HG03060 (cell line): ENCODE measurements at regions not wholly inside any gene's neighbourhood (a gene's known extent, or its start where the extent isn't known, plus 50 kb on each side); places are given as distances from the start of the nearest gene placed in this dataset.

ENCODE experiments used
- ATAC-seq: cut with Tn5 transposase; IDR thresholded peaks from one replicate; pipeline ENCODE4 v1.9.1; 2021; ENCODE audit warnings: low read depth, moderate number of reproducible peaks; ENCODE audit not compliant: unreplicated experiment

DNA sequence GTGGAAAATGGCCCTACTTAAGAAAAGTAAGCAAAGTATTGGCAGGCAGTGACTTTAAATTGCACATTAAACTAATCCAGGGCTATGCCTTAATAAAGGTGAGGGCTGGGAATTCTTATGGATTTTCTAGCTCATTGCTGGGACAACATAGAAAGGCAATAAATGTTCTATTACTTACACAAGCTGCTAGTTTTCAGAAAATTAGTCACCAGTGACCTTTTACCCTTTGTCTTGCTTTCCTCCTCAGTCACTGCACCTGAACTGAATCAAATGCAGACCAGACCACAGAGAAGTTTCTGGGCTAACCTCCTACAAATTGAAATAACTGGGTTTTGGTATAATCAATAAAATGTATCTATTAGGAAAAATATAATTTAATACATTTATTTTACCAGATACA is 694.4 kb upstream of the FAM241A start:
- ATAC-seq, result no peak

DNA sequence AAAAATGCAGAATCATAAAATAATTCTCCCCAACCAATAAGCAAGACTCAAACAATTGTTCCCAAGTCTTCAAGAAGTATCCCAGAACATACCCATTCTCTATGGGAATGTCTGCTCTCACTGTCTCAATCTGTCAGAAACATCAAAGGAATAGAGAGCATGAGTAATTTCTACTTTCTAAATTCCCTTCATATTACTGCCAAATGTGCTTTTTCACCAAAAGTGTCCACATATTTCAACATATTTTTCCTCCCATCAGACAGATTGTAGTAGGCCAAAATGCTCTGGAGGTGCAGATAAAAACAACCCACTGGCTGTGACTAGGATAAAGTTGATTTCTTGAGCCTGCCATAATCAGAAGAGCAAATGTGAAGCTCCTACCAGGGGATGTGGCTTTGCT is 692.0 kb upstream of the FAM241A start:
- no peak for ATAC-seq

DNA sequence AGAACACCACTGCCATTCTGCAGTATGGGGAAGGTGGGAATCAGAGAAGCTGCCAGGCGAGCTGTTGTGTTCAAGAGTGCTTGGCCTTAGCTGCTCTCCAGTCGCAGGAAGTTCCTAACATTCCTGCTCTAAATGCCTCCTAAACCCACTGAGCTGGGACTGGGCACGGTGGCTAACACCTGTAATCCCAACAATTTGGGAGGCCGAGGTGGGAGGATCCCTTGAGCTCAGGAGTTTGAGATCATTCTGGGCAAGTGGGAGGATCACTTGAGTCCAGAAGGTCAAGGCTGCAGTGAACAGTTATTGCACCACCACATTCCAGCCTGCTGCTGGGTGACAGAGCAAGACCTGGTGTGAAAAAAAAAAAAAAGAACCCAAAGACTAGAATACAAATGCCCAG is 690.3 kb upstream of the FAM241A start:
- ATAC-seq, result no peak

DNA sequence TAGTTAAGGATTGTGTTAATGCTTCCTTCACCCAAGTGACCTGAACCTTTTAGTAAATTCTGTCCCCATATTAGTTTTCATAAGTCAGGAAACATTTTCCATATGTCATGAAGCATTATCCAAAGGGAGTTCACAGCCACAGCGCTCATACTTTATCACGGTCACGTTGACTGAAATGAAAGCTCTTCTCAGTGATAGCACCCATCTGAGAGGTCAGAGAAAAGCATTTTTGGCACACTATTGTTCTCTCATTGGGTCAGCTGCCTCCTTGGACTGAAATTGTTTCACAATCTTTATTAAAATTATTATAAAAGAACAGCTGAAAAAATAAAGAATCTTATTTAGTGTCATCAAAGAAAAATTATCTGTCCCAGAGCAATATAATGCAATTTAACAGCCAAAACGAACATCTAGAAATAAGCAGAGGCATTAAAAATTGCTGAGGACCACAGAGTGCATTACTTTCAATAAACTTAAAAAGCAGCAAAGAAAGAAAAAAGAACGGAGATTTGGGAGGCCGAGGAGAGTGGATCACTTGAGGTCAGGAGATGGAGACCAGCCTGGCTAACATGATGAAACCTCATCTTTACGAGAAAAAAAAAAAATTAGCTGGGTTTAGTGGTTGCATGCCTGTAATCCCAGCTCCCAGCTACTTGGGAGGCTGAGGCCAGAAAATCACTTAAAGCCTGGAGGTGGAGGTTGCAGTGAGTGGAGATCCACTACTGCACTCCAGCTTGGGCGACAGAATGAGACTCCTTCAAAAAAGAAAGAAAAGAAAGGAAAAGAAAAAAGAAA is 680.8 kb upstream of the FAM241A start:
- ATAC-seq, result no peak

DNA sequence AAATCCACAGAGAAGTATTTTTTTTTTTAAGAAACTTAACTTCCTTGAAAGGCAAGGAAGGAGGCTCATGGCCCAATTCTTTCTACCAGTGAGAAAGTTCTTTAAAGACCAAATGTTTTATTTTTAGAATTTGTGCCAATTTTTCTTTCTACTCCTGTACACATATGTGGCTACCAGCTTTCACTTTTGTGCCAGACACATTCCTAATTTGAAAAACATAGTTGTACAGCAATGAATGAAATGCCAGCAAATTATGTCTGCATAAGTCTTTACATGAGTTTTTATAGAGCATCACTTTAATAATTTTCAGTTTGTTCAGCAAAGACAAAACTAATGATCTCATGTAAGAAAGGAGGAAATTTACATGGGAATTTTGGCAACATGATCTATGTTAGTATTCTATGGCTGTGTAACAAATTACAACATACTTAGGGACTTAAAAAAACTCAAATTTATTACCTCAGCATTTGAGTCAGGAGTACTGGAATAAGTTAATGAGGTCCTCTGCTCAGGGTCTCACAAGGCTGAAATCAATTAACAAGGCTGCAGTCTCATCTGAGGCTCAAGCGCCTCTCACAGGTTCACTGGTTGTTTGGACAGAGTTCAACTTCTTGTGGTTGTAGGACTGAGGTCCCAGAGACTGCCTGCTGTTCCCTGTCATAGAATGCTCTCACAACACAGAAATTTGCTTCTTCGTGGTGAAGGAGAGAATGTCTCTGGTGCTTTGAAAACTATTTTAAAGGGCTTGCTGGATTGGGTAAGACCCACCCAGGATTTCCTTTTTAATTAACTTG is 678.2 kb upstream of the FAM241A start:
- no peak for ATAC-seq

DNA sequence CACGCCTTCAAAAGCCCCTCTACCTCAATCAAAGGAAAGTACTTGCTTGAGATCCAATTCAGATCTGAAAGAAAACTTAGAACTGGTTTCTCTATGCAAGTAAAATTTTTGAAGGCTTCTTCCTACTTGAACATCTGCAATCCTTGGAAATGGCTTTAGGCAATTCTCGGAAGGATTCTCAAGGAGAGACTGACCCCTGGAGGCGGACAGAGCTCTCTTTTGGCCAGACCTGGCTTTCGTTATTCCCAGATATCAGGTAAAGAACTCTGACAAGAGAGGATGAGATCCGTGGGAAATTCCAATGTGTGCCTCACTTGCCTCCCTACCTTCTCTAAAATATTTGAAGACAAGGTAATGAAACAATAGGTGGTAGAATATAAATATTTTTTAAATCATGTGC is 670.3 kb upstream of the FAM241A start:
- ATAC-seq, result no peak

DNA sequence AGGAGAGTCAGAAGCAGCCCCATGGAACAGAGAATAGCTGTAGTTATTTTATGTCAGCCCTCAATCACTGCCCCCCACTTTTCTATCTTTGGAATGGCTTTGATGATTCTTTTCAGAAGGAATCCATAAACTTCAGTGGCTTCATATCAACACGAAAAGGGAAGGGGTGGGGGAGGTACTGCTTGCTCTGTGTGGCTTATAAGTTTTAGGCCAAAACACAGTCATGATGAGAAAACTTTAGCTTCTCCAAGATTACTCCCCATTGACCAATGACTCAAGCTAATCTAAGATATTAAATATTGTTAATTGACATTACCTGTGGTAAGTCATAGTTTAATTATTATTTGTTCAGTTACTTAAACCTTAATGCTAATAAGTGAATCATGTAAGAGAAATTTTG is 669.6 kb upstream of the FAM241A start:
- no peak for ATAC-seq

DNA sequence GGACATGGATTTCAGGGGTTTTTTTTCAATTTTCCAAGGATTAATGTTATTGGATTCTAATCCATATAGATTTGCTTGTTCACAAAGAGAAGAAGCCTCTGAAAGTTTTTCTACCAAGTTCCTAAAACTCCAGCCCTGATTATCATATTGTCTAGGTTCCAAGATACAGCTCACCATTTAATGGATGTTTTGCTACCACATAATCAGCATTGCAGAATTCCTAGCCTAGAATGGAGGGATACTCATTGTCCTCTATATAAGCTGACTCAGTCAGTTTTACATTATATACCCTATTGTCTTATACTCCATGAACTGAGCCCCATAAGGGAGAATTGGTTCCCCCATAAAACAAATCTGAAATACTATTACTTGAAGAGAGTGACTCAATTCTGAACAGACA is 664.7 kb upstream of the FAM241A start:
- no peak for ATAC-seq

DNA sequence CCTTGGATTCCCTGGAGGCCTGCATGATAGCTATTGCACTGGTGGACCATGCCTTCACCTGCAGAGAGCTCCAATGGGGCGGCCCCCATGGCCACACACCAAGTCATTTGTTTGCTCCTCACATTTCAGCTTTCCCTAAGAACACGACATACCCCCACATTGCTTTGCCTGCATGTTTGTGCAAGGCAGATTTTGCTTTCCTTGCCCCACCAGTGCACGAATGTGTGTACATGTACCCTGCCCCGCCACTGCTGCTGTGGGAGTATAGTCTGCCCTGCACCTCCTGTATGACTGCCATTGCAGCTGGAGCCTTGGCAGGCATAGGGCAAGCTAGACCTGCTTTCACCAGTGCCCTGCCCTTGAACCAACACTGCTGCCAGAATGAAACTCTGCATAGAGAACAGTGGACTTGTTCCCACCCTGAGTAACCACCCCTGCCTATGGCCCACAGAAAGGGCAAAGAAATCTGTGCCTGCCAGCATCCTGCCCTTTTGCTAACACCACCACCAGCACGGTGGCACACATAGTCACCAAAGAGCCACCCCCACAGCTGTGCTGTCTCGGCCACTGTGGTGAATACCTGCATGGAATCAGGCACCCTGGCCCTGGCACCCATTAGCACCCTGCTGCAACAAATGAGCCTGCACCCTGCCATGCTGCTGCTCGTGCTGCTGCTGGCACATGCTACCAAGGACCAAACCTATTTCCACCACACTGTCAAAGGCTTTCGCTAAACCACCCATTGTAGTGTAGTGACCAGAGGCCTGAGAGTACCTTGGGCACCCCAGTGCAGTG is 661.7 kb upstream of the FAM241A start:
- no peak for ATAC-seq

DNA sequence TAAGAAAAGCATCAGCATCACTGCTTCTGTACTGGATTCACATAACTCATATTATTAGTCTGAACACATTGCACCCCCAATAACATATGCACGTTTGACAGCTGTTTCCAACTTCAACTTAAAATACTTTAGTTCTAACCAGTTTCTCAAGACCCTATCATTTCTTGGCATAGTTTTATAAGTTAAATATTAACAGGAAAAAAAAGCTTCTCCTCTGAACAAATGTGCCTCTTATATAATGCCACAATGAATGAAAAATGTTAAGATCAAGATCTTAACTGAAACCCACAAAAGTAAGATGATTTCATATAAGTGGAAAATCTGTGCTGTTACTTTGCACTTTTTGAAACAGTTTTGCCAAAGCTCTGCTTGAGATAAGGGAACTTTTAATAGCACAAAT is 652.8 kb upstream of the FAM241A start:
- no peak for ATAC-seq

DNA sequence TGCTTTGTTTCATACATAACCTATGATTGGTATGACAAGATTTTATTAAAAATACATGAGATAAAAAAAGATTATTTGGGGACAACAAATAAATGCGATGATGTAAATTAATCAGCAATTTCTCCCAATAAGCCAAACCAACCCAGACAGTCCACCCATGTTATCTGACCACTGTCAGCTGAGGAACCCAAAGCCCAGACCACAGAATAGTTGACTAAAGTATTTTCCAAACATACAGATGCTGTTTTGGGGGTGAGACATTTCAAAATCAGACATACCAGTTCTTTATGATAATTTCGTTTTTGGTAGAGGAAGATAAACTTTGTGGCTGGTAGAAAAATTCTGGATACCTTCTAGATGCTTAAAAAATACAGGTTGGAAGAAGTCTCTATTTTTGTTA is 650.8 kb upstream of the FAM241A start:
- ATAC-seq, result no peak

DNA sequence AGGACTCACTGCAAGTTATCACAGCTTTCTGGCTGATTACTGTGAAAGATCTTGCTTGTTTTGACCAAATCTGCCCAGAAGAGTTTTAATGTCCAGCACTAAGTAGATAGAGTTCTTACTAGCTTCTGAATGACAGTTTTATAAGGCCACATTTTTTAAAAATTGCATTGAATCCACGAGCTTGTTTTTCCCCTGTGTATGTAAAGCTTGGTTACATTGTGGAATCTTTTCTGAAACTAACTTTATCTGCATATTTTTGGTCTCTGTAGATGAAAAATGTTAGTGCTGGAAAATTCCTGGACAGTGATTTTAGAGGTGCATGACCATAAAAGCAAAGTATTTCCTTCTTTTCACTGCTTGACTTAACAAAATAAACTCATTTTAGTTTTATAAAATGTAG is 650.3 kb upstream of the FAM241A start:
- no peak for ATAC-seq

DNA sequence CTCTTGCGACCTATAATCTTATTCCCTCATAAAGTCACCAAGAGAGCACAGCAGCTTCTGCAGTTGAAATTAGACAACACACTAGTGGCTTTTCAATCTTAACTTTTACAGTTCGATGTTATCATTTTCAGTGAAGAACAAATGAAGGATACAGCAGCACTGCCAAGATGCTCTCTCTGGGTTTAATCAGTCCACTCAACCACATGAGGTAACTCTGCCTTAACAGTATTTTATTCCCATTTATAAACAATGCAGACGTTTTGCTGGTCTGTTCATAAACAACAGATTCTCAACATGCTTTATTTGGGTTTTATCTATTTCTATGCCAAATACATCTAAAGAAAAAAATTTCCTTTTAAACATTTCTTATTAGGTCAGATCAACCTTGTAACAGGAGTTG is 646.0 kb upstream of the FAM241A start:
- ATAC-seq, result no peak

DNA sequence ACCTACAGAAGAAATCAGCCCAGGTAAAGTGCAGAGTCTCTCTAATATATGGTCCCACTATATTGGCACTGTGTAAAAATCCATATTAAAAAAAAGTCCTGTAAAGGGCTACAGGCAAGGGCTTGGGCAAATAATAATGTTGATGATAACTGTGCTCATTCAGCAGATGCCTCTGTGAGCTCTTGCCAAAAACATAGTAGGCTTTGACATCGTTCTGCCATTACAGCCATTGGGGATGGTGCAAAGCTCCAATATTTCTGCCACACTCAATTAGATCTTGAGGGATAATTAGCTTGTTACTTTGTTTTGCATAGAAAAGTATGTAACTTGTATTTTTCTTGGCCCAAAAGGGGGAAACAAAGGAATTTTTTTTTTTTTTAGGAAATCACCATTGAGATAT is 645.5 kb upstream of the FAM241A start:
- ATAC-seq, result no peak

DNA sequence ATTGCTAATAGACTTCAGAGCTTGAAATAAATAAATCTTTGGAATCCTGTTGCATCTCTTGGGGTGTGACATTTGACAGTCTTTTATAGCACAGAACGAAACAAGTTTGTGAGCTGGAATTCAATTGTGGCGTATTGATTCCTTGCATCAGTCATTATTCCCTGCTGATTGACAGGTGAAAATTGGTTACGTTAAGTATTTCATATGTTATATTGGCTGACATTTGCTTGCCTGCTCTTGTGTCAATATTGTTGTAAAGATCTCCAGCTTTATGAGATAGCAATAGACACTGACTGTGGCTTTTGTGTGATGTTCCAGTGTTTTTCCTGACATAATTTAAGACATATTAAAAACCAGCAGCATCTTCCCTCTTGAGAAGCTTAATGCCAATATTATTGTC is 644.4 kb upstream of the FAM241A start:
- ATAC-seq, result no peak

DNA sequence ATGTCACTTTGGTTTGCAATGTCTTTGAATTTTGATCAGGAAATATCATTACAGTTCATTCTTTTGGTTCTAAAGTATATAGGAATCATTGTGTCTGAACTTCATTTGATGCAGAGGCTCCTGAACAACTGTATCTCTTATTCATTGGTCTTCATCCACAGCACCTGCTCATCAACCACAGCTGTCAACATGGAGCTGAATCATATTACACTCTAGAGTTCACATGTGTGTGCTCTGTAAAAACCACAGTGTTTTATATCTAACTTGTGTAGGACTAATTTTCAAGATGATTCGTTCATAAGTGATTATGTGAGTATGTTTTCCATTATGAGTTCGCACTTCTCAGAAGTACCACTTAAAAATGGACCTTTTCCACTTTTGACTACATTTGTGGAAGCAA is 643.3 kb upstream of the FAM241A start:
- ATAC-seq, result no peak

DNA sequence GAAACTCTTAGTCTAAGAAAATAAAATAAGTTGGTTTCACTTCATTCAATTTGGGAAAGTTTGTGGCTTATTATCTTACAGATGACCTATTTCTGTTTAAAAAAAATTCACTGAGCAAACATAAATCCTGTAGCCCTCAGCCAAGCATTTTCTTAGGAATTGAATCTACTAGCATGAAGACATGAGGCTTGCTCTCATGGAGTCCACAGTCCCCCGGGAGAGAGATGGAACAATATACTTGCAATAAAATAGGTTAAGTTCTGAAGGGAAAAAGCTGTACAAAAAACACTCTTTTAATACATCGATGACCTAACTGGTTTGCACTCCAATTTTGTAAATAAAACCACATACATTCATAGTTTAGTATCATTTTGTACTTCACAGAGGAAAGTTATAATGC is 642.6 kb upstream of the FAM241A start:
- ATAC-seq, result no peak

DNA sequence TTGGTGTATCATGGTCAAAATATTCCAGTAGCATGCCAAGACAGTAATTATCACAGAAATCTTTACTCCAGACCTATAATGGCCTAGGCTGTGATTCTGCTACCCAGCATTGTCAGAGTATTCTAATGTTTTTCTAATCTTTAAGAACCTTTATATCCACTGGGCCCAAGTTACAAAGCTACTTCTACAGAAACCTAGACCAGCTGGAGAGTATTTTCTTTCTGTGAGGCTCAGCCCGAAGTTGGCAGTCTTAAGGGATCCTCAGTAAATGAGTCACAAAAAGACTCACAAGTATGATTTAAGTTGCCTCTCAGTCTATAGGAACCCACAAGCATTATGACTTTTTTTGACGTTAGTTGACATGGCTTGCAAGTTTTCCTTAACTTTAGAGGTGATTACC is 638.5 kb upstream of the FAM241A start:
- ATAC-seq, result no peak

DNA sequence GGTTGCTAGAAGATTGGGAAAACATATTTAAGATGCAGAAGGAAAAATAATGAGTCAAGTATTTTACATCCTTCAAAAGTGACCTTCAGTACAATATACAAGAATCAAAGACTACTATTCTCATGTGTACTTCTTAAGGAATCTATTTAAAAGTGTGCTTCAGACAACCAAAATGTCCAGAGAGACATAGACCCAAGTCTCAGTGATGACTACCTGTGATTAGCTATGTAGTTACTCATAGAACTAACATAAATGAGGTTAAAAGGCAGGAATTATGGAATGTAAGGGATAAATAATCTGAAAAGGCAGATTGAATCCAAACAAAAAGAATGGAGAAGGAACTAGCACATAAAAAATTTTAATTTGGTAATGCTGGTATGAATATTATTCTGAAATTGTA is 634.7 kb upstream of the FAM241A start:
- no peak for ATAC-seq

DNA sequence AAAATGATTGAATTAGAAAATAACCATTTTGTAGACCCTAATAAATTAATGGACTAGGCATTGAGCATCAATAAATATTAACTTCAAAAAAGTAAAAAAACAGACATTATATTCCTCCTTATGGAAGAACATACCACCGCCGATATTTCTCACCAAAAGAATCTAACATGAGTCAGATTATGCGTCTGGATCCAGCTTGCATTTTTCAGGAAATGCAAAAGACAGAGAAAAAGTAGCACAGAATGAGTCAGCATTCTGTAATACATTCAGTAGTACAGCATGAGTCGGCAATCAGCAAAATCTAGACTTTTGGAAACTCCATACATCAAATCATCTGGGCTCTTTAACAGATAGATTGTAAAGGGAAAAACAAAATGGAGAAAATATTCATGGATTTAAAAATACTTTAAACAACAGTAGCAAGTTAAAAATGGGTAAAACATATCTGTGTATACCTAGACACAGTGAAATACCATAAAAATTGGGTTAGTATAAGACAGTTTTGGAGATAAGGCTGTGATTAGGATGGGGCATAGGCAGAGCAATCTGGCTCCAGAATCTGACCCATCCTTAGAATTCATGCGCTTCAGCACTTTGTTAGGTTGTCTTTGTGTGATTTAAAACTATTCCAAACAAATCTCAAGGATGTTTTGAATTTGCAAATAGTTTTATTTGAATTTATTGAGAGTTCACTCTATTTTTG is 633.0 kb upstream of the FAM241A start:
- no peak for ATAC-seq

DNA sequence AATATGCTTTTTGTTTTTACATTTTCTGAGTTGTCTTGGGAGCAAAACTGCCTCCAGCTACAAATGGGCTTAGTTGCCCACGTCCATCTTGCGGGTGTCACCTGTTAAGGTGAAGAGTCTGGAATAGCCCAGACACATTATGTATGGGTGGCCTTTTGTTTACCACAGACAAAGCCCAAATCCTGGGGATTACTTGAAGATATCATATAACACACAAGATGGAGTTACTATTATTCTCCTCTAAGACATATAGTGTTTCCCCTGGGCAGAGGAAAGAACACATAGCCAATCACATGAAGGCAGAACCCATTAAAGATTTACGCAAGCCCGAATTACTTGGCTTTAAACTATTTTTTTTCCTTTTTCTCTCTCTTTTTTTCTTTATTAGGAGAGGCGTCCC is 625.6 kb upstream of the FAM241A start:
- ATAC-seq, result no peak
